DMS153 treated with DMSO at 0.1 percent for 48 hours (cell line): ENCODE measurements at regions not wholly inside any gene's neighbourhood (a gene's known extent, or its start where the extent isn't known, plus 50 kb on each side); places are given as distances from the start of the nearest gene placed in this dataset.

ENCODE experiments used
- DNase-seq: peaks from one replicate; lab custom pipeline; 2025; ENCODE audit not compliant: unreplicated experiment; lab: John Stamatoyannopoulos, UW

DNA sequence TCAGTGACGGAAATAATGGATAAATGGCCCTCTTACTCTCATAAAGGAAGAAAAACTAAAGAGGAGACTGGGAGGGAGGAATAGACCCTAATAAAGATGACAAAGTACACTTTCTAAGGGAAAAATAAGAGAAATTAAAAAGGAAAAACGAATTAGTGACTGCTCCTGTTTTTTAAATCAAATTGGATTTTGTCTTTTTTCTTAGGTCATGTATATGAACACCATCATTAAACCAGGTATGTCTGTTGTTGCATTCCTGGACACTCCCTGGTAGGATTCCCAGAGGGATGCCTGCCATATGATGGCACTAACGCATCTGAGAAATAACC, 59.4 kb upstream of the BTN3A2 start:
- DNase-seq = no peak

DNA sequence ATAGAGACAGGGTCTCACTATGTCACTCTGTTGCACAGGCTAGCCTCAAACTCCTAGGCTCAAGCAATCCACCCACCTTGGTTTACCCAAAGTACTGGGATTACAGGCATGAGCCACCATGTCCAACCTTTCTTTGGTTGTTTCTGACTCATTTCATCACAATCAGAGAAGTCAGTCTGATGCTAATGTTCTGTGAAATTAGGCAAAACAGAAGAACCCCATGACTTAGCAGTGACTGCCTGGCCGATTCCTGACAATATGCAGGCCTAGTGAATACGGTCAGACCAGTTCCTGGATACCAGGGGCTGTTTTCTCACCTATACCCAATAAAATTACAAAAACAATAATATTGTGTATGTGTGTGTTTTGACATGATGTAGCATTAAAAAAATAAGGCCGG, 58.8 kb upstream of the BTN3A2 start:
- no peak for DNase-seq

DNA sequence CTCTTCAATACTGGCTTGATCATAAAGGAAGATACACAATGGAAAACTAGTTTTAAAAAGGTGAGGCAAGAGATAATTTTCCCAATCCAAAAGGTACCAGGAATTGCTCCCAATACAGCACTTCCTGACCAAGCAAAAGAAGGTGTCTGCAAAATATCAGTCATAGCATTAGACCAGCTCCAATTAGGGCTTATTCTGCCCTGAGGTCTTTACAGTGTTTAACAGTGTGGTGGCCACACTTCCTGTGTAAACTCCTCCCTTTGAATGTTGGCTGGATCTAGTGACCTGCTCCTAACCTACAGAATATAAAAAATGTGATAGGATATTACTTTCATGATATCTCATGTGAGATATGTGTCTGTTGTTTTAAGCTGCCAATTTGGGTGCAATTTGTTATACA, 57.1 kb upstream of the BTN3A2 start:
- DNase-seq = no peak

DNA sequence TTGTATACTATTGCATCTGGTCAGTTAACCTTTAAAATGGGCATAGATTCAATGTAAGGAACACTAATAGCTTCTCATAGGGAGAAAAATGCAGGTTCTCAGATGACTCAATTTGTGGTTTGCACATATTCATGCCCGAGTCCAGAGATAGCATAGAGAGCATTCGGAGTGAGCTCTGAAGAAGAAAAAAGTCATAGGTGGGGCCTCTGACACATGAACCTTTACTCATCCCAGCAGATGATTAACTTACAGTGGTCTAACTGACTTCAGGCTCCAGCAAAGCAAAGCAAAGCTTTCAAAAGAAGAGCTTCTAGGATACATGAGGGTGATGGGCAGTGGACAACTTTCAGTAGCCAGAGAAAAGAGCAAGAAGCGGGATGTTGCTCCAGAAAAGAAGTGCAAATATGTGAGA, 55.3 kb upstream of the BTN3A2 start:
- DNase-seq = no peak

DNA sequence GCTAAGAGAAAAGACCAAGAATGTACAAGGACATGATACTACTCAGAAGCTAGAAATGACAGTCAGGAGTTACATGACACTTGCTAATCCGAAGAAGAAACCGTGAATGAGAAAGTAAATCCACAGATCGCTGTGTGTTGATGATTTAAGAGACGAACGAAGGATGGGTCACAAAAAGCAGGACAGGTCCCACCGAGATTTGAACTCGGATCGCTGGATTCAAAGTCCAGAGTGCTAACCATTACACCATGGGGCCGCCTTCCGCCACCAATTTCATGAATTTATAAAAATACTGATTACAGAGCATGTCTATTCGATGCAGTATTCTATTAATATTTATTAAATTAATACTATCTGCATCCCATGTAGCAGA, 54.0 kb upstream of the BTN3A2 start:
- DNase-seq = no peak

DNA sequence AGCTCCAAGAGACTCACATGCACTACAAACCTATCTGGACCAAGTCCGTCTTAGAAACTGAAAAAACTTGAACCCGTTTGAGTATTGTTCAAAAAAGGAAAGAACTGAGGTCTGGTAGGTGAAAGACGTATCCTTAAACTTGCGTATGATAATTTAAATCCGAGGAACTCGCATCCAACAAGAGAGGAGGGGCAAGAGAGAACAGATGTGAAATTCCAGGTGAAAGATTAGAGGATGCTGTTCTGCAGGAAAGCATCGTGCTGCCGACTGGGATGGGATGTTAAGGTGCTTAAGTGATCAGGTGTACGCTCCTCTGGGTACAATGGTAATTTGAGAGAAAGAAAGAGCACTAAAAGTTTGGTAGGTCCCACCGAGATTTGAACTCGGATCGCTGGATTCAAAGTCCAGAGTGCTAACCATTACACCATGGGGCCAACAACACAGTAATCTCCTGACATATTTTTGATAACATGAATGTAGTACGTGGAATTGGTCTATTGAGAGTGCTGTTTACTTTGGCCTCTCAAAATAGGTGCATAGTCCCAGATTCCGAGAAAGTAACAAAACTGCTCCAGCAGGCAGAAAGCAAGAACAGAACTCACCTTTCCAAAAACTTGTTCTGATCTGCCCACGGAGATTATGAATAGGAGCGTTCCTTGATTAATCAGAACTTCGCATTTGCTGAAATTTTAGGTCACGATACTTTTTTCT, 53.5 kb upstream of the BTN3A2 start:
- peak; percentile 55 for DNase-seq

DNA sequence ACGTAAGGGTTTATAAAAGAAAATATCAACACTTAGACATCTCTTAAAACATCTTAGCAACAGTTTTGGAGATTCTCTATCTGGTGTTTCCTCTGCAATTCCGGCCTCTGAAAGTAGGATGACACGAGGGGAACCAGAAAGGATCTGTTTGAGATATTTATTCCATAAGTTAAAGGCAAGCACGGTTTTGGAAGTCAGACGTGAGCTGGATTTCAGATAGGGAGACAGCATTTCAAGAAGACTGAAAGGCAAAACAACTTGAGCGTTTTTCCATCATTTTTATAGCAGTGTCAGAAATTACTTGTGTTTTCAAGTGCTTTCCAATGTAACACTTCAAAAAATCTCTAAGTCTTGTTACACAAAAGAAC, 52.9 kb upstream of the BTN3A2 start:
- no peak for DNase-seq

DNA sequence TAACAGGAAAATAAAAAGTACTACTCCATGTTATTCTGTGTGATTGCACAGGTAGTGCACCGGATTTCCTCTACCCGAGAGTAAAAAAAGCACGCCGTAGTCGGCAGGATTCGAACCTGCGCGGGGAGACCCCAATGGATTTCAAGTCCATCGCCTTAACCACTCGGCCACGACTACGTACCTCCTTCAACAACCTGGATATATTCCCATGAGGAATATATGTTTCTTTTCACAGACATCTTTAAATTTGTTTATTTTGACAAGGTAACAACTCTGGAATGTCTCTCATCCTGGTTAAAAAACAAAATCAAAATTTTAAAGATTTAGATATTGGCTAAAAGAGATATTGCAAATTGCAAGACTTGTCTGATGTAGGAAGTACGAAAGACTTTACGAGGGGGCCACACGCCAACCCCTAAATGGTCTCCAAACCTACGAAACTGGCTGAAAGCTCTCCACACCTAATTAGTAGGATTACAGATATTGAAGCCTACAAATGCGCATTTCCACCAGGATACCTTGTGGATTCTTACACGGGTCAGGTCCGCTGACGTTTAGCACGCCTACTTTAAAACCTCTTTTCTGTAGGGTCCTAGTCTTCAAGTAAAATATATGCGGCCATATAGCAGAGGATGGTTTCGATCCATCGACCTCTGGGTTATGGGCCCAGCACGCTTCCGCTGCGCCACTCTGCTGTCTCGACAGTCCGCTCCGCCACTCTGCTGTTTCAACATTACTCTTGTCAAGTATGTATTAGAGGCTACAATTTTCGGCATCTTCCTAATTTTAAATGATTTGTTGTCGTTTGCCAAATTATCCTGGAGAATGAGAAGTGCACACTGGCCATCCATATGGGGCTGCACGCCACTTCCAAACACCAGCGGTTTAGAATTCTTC, 52.2 kb upstream of the BTN3A2 start:
- DNase-seq = peak; percentile 67
